Fibroblast of the conjunctiva (primary cell): ENCODE measurements at regions not wholly inside any gene's neighbourhood (a gene's known extent, or its start where the extent isn't known, plus 50 kb on each side); places are given as distances from the start of the nearest gene placed in this dataset.

Experiments
- DNase-seq: peaks from one replicate; pipeline ENCODE4 v3.0.0-alpha.2; 2010; ENCODE audit warnings: low read depth

- no peak for DNase-seq
Measured at GRCh38 chr18:56083523-56084287, 495.7 kb upstream of the TCF4 start.

GRCh38 chr18:56083097-56083521 lies 495.1 kb upstream of the TCF4 start:
- DNase-seq, result peak; percentile 32

- DNase-seq, result no peak
Measured at GRCh38 chr18:56076723-56077122, 488.7 kb upstream of the TCF4 start.

- no peak for DNase-seq
Measured at GRCh38 chr18:56068701-56069100, 480.7 kb upstream of the TCF4 start.

DNA sequence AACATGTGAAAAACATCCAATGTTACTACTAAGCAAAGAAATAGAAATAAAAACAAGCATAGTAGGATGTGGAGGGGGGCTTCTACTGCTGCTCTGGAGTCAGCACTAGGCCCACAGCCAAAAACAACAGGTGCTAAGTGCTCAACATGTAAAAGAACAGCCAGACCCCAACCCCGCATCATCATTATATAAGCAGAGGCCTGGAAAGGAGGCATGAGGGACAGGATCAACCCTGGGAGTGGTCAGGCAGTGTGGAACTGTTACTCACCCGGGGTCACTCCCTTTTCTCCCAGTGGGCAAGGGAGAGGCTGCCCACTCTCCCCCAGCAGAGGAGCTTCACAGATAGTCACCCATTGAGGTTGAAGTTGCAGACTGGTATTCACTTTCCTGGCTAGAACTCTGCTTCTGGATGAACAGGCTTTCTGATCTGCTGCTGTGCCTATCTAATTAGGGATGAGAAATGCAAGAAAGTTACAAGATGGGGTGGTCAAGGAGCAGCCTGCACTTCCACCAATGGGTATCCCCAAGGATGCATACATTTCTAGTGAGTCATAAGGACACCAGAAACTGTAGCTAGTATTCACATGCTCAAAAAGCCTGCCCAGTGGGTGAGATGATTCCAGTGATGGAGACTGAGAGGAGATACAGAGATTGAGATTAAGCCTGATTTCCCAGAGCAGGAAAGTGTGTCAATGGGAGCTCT lies 480.1 kb upstream of the TCF4 start:
- DNase-seq, result peak; percentile 13

GRCh38 chr18:56067214-56067894 lies 479.4 kb upstream of the TCF4 start:
- no peak for DNase-seq

GRCh38 chr18:56066524-56067213 lies 478.7 kb upstream of the TCF4 start:
- no peak for DNase-seq

DNA sequence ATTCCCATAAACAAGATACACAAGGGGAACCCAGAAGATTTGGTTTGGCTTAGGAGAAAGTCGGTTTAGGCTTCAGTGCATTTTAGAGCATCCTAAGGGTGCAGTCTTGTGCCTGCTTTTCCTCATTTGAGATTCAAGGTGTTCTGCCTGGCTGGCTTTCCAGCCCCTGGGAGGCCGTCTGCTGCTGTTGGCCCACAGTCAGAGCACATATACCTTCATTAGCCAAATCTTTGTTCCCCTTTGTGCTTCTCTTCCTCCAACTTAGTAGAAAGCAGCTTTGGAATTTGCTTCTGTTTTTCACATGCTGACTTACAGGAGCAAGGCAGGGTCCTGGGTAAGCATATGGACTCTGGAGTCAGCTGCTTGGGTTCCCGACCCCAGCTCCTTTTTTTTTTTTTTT lies 477.1 kb upstream of the TCF4 start:
- DNase-seq, result no peak

DNA sequence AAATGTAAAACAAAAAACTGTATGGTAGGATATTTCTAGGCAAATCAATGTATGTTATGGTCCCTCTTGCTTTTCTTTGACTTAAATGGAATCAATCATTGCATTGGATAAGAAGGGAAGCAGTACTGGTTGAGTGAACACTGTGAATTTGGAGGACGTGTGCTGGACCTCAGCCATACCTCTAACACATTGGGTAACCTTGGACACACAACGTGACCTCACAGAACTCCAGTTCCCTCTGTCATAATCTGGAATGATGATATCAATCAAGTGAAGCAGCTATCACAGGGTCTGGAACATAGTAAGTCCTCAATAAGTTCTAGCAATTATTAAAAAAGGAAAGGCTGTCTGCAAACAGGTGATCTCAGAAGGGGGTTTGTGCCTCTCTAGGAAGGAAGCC lies 474.9 kb upstream of the TCF4 start:
- no peak for DNase-seq

GRCh38 chr18:56060967-56061541 lies 473.1 kb upstream of the TCF4 start:
- no peak for DNase-seq

DNA sequence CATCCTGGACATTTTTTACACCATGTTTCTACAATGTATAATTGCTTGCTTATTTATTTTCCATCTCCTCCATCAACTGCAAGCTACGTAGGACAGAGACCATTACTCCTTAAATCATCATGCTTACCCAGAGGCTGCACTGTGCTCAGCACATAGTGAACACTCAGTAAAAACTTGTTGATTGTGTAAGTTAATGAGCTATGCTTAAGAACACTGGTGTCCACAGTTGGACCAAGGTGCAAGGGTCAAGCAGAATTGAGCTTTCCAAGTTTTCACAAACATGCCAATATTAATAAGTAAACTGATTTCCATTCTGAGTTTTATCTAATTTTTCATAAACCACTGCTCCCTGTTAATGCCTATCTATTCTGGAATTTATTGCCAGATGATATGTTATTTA lies 464.2 kb upstream of the TCF4 start:
- DNase-seq, result no peak

DNA sequence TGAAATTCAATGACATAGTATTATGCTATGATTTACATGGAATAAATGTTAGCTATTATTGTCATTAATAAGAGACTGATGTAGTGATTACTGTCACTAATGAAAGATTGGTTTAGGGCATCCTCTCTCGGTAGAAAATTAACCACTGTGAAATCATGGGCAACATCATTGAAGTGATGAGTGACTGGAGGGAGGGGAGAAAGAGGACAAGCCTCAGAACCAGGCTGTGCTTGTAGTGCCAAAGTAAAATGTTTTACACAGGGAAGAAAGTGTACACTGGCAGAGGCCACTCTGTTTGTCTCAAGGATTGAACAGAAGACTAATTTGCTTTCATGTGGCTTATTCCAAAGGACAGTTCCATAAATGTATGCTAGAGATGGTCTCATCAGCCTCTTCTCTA lies 456.2 kb upstream of the TCF4 start:
- no peak for DNase-seq

- DNase-seq, result no peak
Measured at GRCh38 chr18:56043641-56044061, 455.7 kb upstream of the TCF4 start.

GRCh38 chr18:56042915-56043536 lies 455.0 kb upstream of the TCF4 start:
- DNase-seq, result no peak

GRCh38 chr18:56038171-56039030 lies 450.4 kb upstream of the TCF4 start:
- DNase-seq, result no peak

- no peak for DNase-seq
Measured at GRCh38 chr18:56036741-56037140, 448.7 kb upstream of the TCF4 start.

- DNase-seq, result no peak
Measured at GRCh38 chr18:56035546-56035945, 447.6 kb upstream of the TCF4 start.

DNA sequence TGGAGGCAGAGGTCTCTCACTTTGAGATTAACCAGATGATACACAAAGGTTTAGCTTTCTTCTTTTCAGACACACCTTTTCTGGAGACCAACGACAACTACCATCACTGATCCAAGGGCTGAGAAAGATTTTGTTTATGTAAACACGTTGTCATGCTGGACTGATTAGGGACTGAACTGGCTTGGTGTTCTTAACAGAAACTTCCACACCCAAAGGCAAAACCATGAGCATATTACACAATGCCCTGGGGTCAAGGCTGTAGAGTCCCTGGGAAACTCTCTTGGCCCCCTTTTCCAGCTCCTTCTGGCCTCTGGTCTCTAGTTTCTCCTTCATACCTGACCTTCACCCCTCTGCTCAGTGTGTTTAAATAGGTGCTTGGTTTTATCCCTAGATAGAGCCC lies 447.0 kb upstream of the TCF4 start:
- DNase-seq, result no peak

DNA sequence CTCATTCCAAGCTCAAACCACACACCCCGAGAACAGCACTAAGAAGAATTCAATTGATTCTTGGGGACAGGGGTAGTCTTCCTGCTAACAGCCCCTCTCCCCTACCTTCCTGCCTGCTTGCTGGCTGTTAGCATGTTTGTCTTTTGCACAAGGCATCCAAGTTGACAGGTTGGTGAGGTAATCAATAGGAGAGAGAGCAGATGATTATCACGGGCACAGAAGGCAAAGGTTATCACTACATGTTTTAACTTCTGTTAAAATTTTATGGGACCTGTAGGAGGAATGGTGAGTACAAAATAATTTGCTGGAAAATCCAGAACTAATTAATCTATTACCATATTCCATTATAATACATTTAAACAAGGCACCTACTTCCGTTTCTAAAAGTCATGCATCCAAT lies 442.1 kb upstream of the TCF4 start:
- DNase-seq, result no peak

GRCh38 chr18:56028514-56028913 lies 440.5 kb upstream of the TCF4 start:
- no peak for DNase-seq

DNA sequence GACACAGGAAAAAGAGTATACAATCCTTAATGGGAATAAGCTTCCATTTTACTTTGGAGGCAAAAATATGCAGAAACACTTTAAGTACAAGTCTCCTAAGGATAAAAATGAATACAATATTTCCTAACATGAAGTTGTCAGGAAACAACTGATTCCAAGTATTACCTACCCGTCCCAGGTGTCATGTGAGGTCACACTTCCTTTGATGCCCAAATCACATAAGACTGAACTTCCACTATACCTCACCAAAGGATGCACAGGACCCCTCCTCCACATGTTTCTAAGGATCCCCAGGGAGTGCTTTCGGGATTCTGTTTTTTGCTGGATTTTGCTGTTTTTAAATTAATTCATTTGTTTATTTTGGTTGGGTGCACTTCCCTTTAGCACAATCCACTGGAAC lies 438.5 kb upstream of the TCF4 start:
- no peak for DNase-seq
